ENCODE measurements at regions not wholly inside any gene's neighbourhood (a gene's known extent, or its start where the extent isn't known, plus 50 kb on each side); places are given as distances from the start of the nearest gene placed in this dataset.

- Histone ChIP-seq H3K36me3 (no peaks in the 10 kb centered on the region), H3K27me3 (no peaks in the 10 kb centered on the region), H3K4me3 (no peak overlapping the region), H3K4me1 (no peaks in the 10 kb centered on the region), H3K27ac (no peak overlapping the region), H3K9me3 (no peaks in the 10 kb centered on the region)
- intact Hi-C loops (cut with DNase I; ENCODE audit: low total_unique reads) = no loop called here
- in situ Hi-C loops (cut with MboI; ENCODE audit: low pct_ligation_motif_present in 1 of 4, low pct_unique_long_range_greater_than_20kb in 1 of 4, low sequenced_read_pairs in 3 of 4) = no loop called here
- no peak for DNase-seq
- TF ChIP-seq POLR2A (IDR thresholded peaks at IDR 0.05) (no peak), EP300 (IDR thresholded peaks at IDR 0.05; ENCODE audit: low read depth) (no peak), POLR2AphosphoS5 (IDR thresholded peaks at IDR 0.05) (no peak)
- TF ChIP-seq, protein P1, sequence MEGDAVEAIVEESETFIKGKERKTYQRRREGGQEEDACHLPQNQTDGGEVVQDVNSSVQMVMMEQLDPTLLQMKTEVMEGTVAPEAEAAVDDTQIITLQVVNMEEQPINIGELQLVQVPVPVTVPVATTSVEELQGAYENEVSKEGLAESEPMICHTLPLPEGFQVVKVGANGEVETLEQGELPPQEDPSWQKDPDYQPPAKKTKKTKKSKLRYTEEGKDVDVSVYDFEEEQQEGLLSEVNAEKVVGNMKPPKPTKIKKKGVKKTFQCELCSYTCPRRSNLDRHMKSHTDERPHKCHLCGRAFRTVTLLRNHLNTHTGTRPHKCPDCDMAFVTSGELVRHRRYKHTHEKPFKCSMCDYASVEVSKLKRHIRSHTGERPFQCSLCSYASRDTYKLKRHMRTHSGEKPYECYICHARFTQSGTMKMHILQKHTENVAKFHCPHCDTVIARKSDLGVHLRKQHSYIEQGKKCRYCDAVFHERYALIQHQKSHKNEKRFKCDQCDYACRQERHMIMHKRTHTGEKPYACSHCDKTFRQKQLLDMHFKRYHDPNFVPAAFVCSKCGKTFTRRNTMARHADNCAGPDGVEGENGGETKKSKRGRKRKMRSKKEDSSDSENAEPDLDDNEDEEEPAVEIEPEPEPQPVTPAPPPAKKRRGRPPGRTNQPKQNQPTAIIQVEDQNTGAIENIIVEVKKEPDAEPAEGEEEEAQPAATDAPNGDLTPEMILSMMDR (IDR thresholded peaks at IDR 0.05) = no peak
- WGBS, 2 donors (ENCODE audit: low coverage in 1 of 2) = 80 to 82% methylated on average over 5 to 11 of the region's 11 CpGs
Measured at GRCh38 chr9:134522976-134523375, 118.6 kb upstream of the COL5A1 start.

GRCh38 chr9:134525070-134525815 lies 116.4 kb upstream of the COL5A1 start:
- DNase-seq = peak; percentile 2
- intact Hi-C loops (cut with DNase I; ENCODE audit: low total_unique reads) = no loop called here

DNA sequence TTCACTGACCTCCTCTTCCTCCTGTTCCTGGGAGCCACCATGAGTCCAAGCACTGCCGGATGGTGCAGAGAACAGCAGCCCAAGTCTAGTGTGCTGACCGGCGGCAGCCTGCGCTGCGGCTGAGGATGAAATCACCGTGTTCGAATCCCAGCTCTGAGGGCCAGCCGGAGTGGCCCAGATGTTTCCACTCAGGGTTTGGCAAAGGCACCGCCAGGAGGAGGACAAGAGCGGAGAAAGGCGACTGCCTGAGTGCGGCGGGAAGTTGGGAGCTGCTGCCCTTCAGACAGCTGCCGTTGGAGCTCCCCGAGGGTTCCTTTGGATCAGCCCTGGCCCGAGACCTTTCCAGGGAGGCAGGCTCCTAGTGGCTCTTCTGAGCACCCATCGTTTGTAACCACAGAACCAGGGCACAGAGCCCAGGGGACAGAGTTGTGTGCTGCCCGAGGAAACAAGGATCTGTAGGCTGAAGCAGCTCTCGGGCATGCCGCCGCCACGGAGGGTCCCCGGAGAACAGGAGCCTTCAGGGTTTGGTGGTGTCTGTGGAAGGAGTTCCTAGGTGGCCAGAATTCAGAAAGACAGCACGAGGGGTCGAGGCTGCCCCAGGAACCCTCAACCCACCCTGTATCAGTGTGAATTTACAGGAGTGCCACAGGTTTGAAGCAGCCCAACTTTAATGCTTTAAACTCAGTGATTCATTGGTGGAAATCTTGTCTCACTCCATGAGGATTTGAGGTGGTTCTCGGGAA lies 115.6 kb upstream of the COL5A1 start:
- Histone ChIP-seq H3K27ac (peak overlapping the region; percentile 57 to 75 (median 64)), H3K4me3 (no peak overlapping the region), H3K9me3 (no peaks in the 10 kb centered on the region), H3K4me1 (no peaks in the 10 kb centered on the region), H3K36me3 (no peaks in the 10 kb centered on the region), H3K27me3 (no peaks in the 10 kb centered on the region)
- intact Hi-C loops (cut with DNase I; ENCODE audit: low total_unique reads) = no loop called here
- in situ Hi-C loops (cut with MboI; ENCODE audit: low pct_ligation_motif_present in 1 of 4, low pct_unique_long_range_greater_than_20kb in 1 of 4, low sequenced_read_pairs in 3 of 4) = no loop called here
- DNase-seq = no peak
- TF ChIP-seq, protein P1 (IDR thresholded peaks at IDR 0.05) = no peak
- TF ChIP-seq POLR2AphosphoS5 (IDR thresholded peaks at IDR 0.05) (no peak), EP300 (IDR thresholded peaks at IDR 0.05; ENCODE audit: low read depth) (no peak), POLR2A (IDR thresholded peaks at IDR 0.05) (no peak)
- 33 to 71% methylated on average over 1 to 25 of the region's 26 CpGs for WGBS, 2 donors (ENCODE audit: low coverage in 1 of 2)

More at GRCh38 chr9:134525070-134525815, 116.4 kb upstream of the COL5A1 start:
- Histone ChIP-seq H3K9me3 (no peaks in the 10 kb centered on the region), H3K27me3 (no peaks in the 10 kb centered on the region), H3K4me1 (no peaks in the 10 kb centered on the region), H3K4me3 (no peak overlapping the region), H3K27ac (peak overlapping the region; percentile 57 to 75 (median 64)), H3K36me3 (no peaks in the 10 kb centered on the region)
- 84 to 85% methylated on average over 4 to 21 of the region's 26 CpGs for WGBS, 2 donors (ENCODE audit: low coverage in 1 of 2)
- in situ Hi-C loops (cut with MboI; ENCODE audit: low pct_ligation_motif_present in 1 of 4, low pct_unique_long_range_greater_than_20kb in 1 of 4, low sequenced_read_pairs in 3 of 4) = no loop called here
- TF ChIP-seq, protein P1 (IDR thresholded peaks at IDR 0.05) = no peak
- TF ChIP-seq EP300 (IDR thresholded peaks at IDR 0.05; ENCODE audit: low read depth) (no peak), POLR2AphosphoS5 (IDR thresholded peaks at IDR 0.05) (no peak), POLR2A (IDR thresholded peaks at IDR 0.05) (no peak)

- Histone ChIP-seq H3K27ac (peak overlapping the region; percentile 57 to 75 (median 64)), H3K27me3 (no peaks in the 10 kb centered on the region), H3K36me3 (no peaks in the 10 kb centered on the region), H3K9me3 (no peaks in the 10 kb centered on the region), H3K4me3 (no peak overlapping the region), H3K4me1 (no peaks in the 10 kb centered on the region)
- WGBS, 2 donors (ENCODE audit: low coverage in 1 of 2) = 60 to 71% methylated on average over 10 to 19 of the region's 19 CpGs
- intact Hi-C loops (cut with DNase I; ENCODE audit: low total_unique reads) = no loop called here
- TF ChIP-seq POLR2A (IDR thresholded peaks at IDR 0.05) (no peak), POLR2AphosphoS5 (IDR thresholded peaks at IDR 0.05) (no peak), EP300 (IDR thresholded peaks at IDR 0.05; ENCODE audit: low read depth) (no peak)
- TF ChIP-seq, protein P1 (IDR thresholded peaks at IDR 0.05) = no peak
- DNase-seq = no peak
- in situ Hi-C loops (cut with MboI; ENCODE audit: low pct_ligation_motif_present in 1 of 4, low pct_unique_long_range_greater_than_20kb in 1 of 4, low sequenced_read_pairs in 3 of 4) = no loop called here
Measured at GRCh38 chr9:134526584-134527477, 114.8 kb upstream of the COL5A1 start.

Measured in transverse colon (tissue), 4 donors.